GM21526 (cell line): ENCODE measurements at regions not wholly inside any gene's neighbourhood (a gene's known extent, or its start where the extent isn't known, plus 50 kb on each side); places are given as distances from the start of the nearest gene placed in this dataset.
A peak's percentile ranks its signal among the peaks of the same experiment; 100 is the strongest.

Source experiments
- ATAC-seq: cut with Tn5 transposase; IDR thresholded peaks from one replicate; pipeline ENCODE4 v1.9.1; 2021; ENCODE audit warnings: moderate library complexity; ENCODE audit not compliant: unreplicated experiment, low FRiP score

DNA sequence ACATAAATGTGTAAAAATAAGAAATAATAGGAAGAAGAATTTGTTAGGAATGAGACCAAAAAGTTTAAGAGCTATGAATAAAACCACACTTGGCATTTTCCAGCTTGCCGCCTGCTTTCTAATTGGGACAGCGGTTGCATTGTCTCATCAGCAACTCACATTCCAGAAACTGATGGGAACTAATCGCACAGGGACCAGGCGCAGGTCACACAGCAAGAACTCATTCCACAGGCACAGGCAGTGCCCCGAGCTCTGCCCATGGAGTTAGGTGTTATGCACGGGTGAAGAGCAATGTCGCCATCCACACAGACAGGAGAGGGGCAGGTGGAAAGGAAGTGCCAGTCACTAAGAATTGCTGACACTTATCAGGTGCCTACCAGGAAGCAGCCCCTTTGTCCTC lies 279.9 kb downstream of the NSG2 start:
- ATAC-seq = no peak

DNA sequence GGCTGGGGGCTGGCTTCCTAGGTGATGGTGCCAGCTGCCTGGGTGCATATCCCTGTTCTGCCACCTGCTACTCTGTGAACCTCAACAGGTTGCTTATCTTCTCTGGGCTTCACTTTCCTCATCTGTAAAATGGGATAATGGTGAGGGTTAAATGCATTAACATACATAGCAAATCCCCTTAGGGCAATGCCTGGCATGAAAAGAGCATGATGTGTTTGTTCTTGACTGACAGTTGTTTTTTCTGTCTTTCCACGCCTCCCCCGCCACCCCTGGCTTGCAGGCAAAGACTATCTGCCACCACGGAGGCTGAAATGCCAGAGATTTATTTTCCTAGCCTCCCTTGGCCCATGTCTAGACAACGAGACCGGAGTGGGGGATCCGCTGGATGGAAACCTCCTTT lies 280.5 kb downstream of the NSG2 start:
- ATAC-seq = no peak

DNA sequence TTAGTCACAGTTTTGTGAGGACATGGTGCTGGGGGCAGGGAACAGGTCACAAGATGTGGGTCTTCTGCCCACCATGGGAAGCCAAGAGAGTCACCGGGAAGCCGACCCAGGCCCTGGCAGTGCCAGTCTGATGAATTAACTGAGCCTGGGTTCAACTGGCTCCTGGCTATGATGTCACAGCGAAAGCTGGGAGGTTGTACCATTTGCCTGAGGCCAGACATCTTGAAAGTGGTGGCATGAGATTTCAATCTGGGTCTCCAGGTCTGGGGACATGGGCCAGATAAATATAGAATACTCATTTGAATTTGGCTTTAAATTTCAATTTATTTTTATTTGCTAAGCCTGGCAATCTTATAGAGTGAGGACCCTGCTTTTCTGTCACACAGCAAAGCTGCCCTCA lies 280.9 kb downstream of the NSG2 start:
- ATAC-seq = no peak

DNA sequence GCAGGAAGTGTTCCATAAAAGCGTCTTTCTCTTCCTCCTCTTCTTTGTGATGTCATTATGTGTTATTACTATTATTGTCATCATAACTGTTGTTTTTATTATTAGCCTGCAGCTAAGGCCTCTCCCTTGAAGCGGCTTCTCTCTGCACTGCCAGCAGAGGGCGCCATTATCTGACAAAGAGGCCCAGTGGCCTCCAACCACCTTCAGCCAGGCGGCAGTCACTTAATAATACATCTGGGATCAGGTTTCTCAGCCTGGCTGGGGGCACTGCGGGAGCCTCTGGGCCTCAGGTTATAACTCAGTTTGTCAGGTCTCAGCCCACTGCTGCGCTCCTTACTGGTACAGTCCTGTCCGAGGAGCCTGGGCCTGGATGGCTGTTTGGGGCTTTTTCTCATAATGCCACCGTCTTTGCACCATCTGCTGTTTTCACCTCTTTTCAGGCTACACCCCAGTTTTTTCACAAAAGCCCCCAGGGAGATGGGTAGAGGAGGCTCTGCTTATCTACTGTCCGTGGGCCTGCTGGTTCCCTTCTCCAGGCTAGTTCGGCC lies 281.9 kb downstream of the NSG2 start:
- ATAC-seq = peak; percentile 64

DNA sequence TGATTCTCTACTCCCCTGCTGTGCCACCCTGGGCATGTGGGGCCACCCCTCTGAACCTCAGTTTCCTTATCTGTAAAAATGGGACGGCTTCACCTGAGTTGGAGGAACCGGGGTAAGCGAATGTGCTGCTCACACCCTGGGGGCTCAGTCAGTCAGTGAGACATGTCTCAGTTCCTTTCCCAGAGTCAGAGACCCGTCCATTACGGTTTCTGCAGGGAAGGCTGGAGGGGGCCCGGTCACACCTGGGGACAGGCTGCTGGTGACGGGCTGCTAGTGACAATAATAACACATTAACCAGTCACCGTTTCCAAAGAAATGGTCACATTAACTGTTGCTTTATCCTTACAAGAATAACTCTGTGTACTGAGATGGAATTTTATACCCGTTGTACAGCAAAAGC lies 282.4 kb downstream of the NSG2 start:
- no peak for ATAC-seq

DNA sequence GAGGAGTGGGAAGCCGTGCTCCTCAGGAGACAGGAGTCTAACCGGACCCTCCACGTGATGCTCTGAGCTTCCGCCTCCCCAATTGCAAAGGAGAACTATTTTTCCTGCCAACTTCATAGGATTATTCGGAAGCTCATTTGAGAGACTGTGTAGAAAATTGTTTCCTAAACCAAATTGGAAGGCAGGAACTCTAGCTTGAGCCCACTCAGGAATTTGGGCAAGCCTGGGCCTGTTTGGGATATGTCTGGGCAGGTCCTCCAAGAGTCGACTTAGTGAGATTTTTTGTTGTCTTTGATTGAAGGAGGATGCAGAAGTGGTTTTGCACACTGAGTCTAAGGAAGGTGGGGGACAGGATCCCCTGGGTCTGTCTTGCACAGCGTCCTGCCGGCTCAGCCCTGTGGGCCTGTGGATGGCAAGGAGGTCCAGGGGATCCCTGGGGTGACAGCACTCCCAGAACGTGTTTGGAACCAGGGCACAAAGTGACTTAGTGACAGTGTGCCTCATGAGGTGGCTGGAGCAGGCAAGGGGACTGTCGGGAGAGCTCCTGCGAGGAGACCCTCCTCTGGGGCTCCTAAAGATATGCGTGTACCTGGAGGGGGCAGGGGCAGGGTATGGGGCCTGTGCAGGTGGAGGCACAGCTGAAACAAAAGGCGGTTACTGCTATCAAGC lies 283.3 kb downstream of the NSG2 start:
- no peak for ATAC-seq

DNA sequence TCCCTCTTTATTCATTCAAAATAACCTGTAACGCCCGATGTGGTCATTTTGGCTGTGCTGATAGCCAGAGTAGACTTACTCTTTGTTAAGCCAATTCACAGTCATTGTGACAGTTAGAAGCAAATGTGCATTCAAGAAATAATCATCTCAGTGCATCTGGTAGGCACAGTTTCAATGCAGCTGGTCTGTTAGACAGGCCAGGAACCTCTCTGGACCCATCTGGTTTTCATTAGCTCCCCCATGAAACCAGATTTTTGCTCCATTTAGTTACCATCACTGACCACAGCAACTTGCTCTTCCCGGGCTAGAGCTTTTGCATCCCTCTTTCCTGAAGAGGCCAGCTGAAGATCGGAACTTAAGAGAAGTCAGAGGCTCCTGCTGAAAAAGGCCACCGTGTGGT lies 284.2 kb downstream of the NSG2 start:
- no peak for ATAC-seq

DNA sequence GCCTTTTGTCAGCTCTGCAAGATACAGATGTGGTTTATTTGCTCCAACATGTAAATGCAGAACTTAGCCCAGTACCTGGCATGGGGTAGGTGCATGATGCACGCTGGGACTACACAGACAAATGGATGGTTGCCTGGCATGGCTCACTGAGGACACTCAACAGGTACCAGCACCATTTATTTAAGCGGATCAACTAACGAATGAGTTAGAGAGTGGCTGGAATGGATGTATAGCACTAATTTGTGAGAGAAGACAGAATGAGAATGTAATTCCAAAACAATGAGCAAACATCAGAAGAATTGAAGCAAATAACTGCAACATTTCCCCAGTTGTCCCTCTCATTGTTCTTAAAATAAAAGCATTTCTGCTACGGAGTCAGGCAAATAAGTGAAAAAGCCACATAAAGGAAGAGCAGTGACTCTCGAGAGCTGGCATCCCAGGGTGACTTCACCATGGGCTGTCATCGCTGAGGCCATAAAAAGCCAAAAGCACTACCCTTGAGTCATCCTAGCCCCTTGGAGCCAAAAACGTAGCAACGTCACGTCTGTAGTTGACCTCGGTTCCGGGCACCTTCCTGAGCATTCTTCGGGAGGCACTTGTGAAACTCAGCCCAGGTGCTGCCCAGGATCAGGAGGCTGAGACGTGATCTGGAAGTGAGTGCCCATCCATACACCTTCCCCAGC lies 290.3 kb downstream of the NSG2 start:
- no peak for ATAC-seq

DNA sequence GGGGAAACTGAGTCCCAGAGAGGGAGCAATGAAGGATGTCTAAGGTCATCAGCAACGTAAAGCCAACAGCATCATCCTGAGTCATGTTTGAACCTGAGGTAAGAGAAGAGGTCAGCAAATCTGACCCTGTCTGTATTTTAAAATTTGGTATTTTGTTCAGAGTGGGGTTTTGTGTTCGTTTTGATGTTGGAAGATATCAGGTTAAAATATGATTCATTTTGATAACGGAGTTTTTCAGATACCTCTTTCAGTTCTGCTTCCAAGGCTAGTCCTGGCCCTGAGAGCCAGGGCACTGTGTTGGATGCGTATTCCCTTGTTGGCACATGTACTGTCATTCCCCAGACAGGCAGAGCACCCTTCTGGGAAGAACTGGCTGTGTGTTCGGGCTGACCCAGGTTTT lies 291.0 kb downstream of the NSG2 start:
- no peak for ATAC-seq

DNA sequence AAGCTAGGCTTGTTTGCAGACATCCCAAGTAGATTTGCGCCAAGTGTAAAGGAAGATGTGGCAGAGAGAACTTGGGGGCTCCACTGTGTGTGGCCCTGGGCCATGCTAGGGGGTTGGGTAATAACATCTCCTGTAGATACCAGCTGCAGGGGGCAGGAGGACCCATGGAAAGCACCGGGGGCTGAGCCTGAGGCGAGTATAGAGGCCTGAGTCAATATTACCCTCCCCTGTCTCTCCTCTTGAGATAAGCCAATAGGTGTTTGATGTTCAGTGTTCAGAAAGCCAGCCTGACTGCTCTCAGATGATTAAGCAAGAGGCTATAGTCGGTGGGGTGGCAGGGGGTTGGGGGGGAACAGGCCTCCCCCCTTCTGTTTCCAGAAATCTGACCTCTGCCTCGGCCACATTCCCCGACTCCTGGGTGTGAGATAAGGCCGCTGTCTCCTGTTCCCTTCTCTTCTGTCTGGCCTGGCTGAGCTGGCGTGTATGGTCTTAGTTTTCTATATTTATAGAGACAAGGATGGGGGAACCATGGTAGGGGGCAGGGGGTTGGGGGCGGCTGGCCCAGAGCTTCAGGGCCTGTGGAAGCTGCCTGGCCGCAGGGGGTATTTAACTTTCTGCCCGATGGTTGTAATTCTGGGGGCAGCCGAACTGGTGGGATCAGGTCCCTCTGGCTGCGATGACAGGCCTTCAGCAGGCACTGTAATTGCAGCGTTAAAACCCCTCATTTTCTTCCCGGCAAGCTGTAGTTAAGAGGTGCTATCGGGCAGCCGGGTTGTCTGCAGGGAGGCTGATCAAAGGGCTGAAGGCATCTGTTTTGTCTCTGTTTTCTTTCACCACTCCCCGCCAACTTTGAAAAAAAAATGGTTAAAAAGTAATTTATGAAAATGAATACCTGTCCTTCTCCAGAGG lies 292.0 kb downstream of the NSG2 start:
- ATAC-seq = no peak

DNA sequence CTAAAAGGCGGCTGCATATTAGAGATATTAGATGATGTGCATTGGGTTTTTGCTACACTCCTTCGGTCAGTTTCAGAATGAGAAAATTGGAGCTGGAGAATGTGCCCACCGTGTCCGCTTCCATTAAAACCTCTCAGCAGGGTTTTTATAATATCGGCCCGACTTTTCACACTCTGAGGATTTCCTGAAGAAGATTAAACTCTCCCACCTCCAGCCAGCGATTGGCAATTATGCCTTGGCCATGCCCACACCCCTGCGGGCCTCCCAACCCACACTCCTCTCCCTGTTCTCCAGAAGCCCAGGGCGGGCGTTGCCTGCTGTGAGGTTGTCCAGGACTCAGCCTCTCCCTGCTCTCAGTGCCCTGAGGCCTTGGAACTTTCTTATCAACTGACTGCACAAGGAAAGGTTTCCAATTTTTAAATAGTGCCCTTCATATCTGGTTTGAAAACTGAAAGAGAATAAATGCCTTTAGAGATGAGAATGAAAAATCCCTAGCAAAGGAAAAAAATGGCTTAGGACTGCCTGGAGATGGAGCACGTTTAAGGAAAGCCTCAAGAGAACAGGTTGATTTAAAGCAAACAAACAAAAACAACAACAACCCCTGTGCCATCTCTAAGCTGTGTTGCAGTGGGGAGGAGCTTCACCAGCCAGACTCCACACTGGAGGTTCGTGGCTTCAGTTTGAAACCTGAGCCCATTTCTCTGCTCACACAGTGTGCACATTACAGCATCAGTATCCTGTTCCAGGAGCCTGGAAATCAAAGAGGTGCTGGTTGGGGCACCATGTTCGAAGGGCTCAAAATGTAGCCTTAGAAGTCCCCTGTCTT lies 292.9 kb downstream of the NSG2 start:
- no peak for ATAC-seq

DNA sequence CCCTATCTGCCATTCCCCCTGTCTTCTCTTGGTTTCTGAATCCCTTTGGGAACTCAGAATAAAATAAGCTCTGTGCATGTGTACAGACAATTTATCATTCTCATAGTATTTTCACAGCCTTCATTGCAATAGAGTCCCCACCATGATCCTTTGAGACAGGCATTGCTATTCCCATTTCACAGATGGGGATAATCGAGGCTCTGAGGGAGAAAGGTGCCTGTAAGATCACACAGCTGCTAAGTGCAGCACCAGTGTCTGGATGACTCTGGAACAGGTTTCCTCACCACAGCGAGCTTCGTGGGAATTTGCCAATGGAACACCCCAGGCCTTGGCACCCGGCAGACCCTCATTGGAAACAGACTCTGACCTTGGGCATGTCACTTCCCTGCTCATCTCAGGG lies 293.6 kb downstream of the NSG2 start:
- no peak for ATAC-seq

DNA sequence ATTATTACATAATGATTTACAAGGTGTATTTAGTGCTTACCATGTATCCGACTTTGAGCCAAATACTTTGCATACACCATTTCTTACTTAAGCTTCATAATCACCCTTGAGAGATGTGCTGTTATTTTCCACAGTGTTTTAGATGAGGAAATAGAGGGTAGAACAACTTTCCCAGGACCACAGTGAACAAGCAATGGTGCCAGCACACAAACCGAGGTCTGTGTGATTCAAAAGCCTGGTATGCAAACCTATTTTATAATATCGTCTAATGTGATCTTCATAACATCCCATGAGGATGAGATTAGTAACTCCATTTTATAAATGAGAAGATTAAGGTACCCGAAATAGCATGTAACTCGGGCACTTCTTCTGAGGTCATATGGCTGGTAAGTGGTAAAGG lies 294.7 kb downstream of the NSG2 start:
- no peak for ATAC-seq

DNA sequence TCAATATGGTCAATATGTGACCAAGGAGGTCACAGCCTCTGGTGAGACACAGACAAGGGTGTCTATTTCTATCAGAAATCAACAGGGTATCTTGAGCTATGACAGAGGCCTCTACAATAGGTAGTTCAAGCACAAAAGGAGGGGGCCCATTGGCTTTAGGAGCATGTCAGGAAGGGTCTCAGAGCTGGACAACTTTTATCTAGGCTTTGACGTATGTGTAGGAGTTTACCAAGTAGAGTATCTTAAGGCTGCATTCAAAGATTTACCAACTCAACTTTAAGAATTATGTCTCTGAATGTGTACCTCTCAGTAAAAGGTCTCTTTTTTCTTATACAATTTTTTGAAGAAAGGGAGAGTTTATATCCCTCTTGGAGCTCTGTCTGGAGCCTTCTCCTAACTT lies 297.2 kb downstream of the NSG2 start:
- no peak for ATAC-seq

DNA sequence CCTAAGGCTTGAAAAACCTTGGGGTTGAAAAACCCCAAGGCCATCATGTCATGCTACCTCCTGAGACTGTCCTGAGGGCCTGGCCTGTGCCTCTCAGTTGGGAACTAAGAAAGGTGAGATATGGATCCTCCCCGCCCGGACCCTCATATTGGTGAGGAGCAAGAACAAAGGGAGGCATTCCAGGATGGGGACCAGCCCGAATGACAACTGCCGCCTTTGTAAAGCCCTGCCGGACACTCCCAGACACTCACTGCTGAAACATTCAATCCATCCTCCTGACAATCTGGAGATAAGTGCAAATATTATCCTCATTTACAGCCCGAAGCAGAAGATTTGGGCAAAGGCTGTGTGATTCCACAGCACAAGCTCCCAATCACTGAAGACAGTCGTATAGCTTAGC lies 298.3 kb downstream of the NSG2 start:
- ATAC-seq = no peak

DNA sequence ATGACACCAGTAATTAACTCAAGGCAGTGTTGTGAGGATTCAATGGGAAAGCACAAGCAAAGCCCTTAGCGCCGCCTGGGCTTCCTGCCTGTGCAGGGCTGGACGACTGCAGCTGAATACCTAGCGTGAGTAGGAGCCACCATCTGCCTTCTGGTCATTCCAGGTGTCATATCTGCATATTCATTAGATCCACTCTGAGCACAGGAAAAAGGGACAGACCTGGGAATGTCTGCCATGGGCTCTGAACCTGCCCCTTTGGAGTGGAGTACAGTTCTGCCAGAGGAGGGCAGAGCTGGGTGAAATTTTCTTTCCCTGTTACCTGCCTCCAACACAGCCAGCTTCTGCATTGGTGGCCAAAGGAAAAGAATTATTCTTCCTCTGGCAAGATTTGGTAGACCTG lies 298.8 kb downstream of the NSG2 start:
- ATAC-seq = no peak

DNA sequence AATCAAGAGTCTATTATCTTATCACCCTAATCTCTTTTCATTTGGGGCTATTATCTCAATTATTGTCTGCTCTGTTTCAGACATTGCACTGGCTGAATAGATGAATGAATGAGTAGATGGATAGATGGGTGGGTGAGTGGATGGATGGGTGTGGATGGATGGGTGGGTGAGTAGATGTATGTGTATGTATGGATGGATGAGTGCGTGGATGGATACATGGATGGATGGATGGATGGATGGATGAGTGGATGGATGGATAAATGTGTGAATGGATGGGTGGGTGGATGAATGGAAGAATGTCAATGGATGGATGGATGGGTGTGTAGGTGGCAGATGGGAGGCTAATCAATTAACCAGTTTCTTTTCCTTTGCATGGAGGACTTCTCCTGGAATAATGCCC lies 301.7 kb downstream of the NSG2 start:
- ATAC-seq = no peak

DNA sequence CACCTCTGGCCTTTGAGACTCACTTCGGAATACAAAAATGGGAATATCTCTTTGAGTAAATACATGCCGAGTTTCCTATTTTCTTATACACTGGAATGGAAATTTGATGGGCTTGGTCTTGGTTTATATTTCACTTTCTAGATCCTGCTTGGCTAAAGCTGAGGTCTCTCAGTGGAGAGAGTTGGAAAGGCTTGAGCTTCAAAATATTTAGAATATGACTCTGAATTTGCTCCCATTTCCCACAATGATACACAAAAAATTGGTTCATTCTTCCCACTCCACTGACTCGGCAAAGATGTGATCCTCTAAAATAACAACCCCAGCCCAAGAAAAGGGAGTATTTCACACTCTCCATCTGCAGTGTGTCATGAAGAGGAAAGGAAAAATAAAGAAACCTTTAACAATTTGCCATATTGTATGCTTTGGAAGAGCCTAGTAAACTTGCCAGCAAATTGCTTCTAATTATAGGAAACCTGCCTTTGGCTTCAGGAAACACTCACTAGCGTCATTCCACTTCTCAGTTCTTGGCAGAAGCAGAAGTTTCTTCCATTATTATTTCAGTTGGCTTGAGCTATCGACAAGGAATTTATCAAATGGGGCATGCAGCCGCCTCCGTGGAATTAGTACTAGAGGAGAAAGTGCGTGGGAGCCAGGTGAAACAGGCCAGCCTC lies 302.9 kb downstream of the NSG2 start:
- no peak for ATAC-seq

DNA sequence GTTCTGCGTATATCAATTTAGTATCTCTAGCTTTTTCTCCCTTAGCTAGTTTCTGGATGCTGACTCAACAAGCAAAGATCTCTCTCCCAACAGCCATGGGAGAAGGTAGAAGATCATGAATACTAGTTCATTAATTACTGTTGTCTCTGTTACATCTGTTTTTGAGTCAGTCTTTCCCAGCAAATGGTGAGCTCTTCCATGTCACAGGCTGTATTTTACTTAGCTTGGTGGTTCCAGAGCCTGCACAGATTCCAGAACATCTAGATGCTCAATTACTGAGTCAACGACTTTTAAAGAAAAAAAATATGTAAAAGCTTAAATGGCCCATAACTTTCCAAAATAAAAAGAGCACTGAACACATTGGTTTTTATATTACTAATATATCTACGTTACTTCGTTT lies 307.2 kb downstream of the NSG2 start:
- ATAC-seq = no peak

DNA sequence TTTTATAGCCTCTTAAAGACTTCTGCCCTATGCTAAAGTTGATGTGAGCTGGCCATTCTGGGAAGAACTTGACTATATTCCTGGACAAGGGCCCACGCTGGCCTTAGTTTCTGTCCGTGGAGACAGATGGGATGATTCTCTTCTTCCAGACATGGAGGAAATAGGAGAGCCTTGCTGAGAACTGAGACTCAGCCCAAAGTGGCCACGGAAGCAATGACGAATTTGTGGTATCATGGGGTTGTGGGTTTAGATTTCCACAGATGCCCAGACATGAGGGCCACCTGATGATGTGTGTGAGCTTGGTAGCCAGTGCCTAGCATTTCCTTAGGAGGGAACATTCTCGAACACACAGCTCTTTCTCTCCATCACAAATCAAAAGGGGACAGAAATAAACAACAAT lies 309.1 kb downstream of the NSG2 start:
- ATAC-seq = no peak
